ENCODE measurements at regions not wholly inside any gene's neighbourhood (a gene's known extent, or its start where the extent isn't known, plus 50 kb on each side); places are given as distances from the start of the nearest gene placed in this dataset.

- TF ChIP-seq, protein P1, sequence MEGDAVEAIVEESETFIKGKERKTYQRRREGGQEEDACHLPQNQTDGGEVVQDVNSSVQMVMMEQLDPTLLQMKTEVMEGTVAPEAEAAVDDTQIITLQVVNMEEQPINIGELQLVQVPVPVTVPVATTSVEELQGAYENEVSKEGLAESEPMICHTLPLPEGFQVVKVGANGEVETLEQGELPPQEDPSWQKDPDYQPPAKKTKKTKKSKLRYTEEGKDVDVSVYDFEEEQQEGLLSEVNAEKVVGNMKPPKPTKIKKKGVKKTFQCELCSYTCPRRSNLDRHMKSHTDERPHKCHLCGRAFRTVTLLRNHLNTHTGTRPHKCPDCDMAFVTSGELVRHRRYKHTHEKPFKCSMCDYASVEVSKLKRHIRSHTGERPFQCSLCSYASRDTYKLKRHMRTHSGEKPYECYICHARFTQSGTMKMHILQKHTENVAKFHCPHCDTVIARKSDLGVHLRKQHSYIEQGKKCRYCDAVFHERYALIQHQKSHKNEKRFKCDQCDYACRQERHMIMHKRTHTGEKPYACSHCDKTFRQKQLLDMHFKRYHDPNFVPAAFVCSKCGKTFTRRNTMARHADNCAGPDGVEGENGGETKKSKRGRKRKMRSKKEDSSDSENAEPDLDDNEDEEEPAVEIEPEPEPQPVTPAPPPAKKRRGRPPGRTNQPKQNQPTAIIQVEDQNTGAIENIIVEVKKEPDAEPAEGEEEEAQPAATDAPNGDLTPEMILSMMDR (IDR thresholded peaks at IDR 0.05) = no peak
- no peak for TF ChIP-seq POLR2AphosphoS5 (IDR thresholded peaks at IDR 0.05)
Measured at GRCh38 chr12:113713156-113713555, 241.5 kb upstream of the LHX5 start.
